B cell (primary cell): ENCODE measurements at regions not wholly inside any gene's neighbourhood (a gene's known extent, or its start where the extent isn't known, plus 50 kb on each side); places are given as distances from the start of the nearest gene placed in this dataset.

ENCODE experiments used
- ATAC-seq: fragments of 200-7000 bp; cut with Tn5 transposase; one replicate; pipeline ENCODE4 v1.10.0; 2021; ENCODE audit warnings: low read depth, mild to moderate bottlenecking, moderate number of reproducible peaks, moderate library complexity
- CTCF ChIA-PET: fragments of 350-600 bp; sonication (Branson Sonifier 250); formaldehyde crosslinking; loops from one replicate; lab custom pipeline; 2021; ENCODE audit warnings: antibody characterized with exemption, inconsistent platforms; lab: Charles Lee
- POLR2A ChIA-PET: fragments of 350-600 bp; sonication (Branson Sonifier 250); formaldehyde crosslinking; loops from one replicate; lab custom pipeline; 2021; ENCODE audit warnings: antibody characterized with exemption; lab: Charles Lee
- DNase-seq: peaks from one replicate; pipeline ENCODE4 v3.0.0; 2013
- H2AFZ ChIP-seq: 2 replicates; pipeline ENCODE4 v1.6.1; 2012; ENCODE audit warnings: mild to moderate bottlenecking, low read depth, low read length; ENCODE audit not compliant: insufficient read depth, poor library complexity, severe bottlenecking
- H3K27ac ChIP-seq, 2 donors: 1 replicate in 1 of 2; 2 replicates in 1 of 2; pipeline ENCODE4 v1.5.1; 2012 to 2013; ENCODE audit warnings: low read length in 2 of 2, mild to moderate bottlenecking in 2 of 2, moderate library complexity in 1 of 2
- H3K27me3 ChIP-seq, 4 experiments: fragments of 200-600 bp in 1 of 4; sonication (generic) in 1 of 4; replicated peaks in 1 of 4; 1 replicate in 2 of 4; 2 replicates in 2 of 4; pipeline versions ENCODE4 v1.6.1 to v1.7.0; 2013 to 2016; ENCODE audit warnings: low read length in 3 of 4, mild to moderate bottlenecking in 2 of 4, mixed read lengths in 1 of 4, moderate library complexity in 1 of 4; ENCODE audit not compliant: insufficient read depth in 4 of 4, control insufficient read depth in 3 of 4; ENCODE audit errors: control extremely low read depth in 1 of 4
- H3K36me3 ChIP-seq, 2 experiments: replicated peaks in 1 of 2; 1 replicate in 1 of 2; 2 replicates in 1 of 2; pipeline versions ENCODE4 v1.6.1 to v1.7.1; 2013; ENCODE audit warnings: low read length in 1 of 2; ENCODE audit not compliant: insufficient read depth in 2 of 2, control insufficient read depth in 1 of 2; ENCODE audit errors: control extremely low read depth in 1 of 2, extremely low read depth in 1 of 2
- H3K4me1 ChIP-seq, 2 donors: fragments of 200-600 bp in 1 of 2; sonication (generic) in 1 of 2; 1 replicate in 1 of 2; 2 replicates in 1 of 2; pipeline versions ENCODE4 v1.5.1 to v1.6.1; 2013 to 2017; ENCODE audit warnings: low read length in 2 of 2; ENCODE audit not compliant: control insufficient read depth in 2 of 2, insufficient read depth in 2 of 2
- H3K4me2 ChIP-seq: replicated peaks from 2 replicates; pipeline ENCODE3; 2012; ENCODE audit warnings: mild to moderate bottlenecking, low read depth, low read length; ENCODE audit not compliant: poor library complexity, severe bottlenecking
- H3K4me3 ChIP-seq, 5 experiments: fragments of 200-600 bp in 1 of 5; sonication (generic) in 1 of 5; 1 replicate in 3 of 5; 2 replicates in 2 of 5; pipeline versions ENCODE4 v1.5.1 to v1.7.0; 2011 to 2016; ENCODE audit warnings: low read length in 4 of 5, mild to moderate bottlenecking in 4 of 5, low read depth in 2 of 5, control low read depth in 1 of 5, moderate library complexity in 1 of 5; ENCODE audit not compliant: insufficient read depth in 1 of 5; ENCODE audit errors: control extremely low read depth in 1 of 5, extremely low read depth in 1 of 5
- H3K79me2 ChIP-seq: fragments of 200-600 bp; sonication (generic); one replicate; pipeline ENCODE4 v1.6.0; 2016; ENCODE audit warnings: low read length; ENCODE audit not compliant: control insufficient read depth, insufficient read depth
- H3K9ac ChIP-seq: fragments of 200-600 bp; sonication (generic); 2 replicates; pipeline ENCODE4 v1.6.1; 2017; ENCODE audit warnings: mild to moderate bottlenecking, low read length, moderate library complexity
- H3K9me3 ChIP-seq, 3 donors: one replicate each; pipeline versions ENCODE4 v1.6.1 to v1.7.1; 2013; ENCODE audit warnings: low read length in 2 of 3; ENCODE audit not compliant: control insufficient read depth in 2 of 3, insufficient read depth in 1 of 3; ENCODE audit errors: control extremely low read depth in 1 of 3
- H4K20me1 ChIP-seq: 2 replicates; pipeline ENCODE4 v1.6.0; 2012; ENCODE audit warnings: mild to moderate bottlenecking, low read length; ENCODE audit not compliant: insufficient read depth, control insufficient read depth, poor library complexity, severe bottlenecking
- H3K27ac Mint-ChIP-seq: one replicate; pipeline ENCODE4 v1.8.0; 2021; ENCODE audit warnings: mixed read lengths
- H3K27me3 Mint-ChIP-seq: one replicate; pipeline ENCODE4 v1.8.0; 2021; ENCODE audit warnings: mixed read lengths
- H3K4me1 Mint-ChIP-seq: one replicate; pipeline ENCODE4 v1.8.0; 2021; ENCODE audit warnings: mixed read lengths
- H3K4me3 Mint-ChIP-seq: one replicate; pipeline ENCODE4 v1.8.0; 2021; ENCODE audit warnings: mixed read lengths
- H3K9me3 Mint-ChIP-seq: one replicate; pipeline ENCODE4 v1.8.0; 2022; ENCODE audit warnings: mixed read lengths; ENCODE audit not compliant: insufficient read depth
- EZH2 ChIP-seq: IDR thresholded peaks from 2 replicates; pipeline ENCODE4 v1.6.1; 2012; ENCODE audit warnings: borderline replicate concordance, low read depth, mild to moderate bottlenecking, moderate library complexity, low read length; ENCODE audit not compliant: insufficient read depth, poor library complexity, severe bottlenecking
- WGBS: methylation state at CpG from one replicate; pipeline ENCODE4 v1.1.5; 2013; ENCODE audit warnings: missing lambda C conversion rate; ENCODE audit not compliant: insufficient coverage; 5-methylcytosine and 5-hydroxymethylcytosine counted together
- intact Hi-C: fragments of 100-400 bp; cut with micrococcal nuclease; formaldehyde crosslinking; loops from one replicate; pipeline ENCODE4 v1.10.0; 2022
- TF ChIP-seq, protein P1 (sequence below): fragments of 200-600 bp; IDR thresholded peaks from one replicate; pipeline ENCODE4 v1.8.0; 2022; ENCODE audit warnings: antibody characterized with exemption, mild to moderate bottlenecking

GRCh38 chr1:30378991-30379581 lies 344.3 kb downstream of the MATN1 start:
- WGBS = 29% methylated on average over 14 of the region's 18 CpGs
- Mint-ChIP-seq H3K27me3 (peaks cover 27% of the 10 kb centered on the region), H3K4me1 (peaks cover 4% of the 10 kb centered on the region), H3K9me3 (no peaks in the 10 kb centered on the region), H3K4me3 (no peak overlapping the region), H3K27ac (no peak overlapping the region)
- Histone ChIP-seq H3K4me3 (no peak overlapping the region), H3K4me1 (no peaks in the 10 kb centered on the region), H3K27me3 (peaks cover 0 to 3% (median 1%) of the 10 kb centered on the region in 4 experiments), H4K20me1 (no peaks in the 10 kb centered on the region), H3K9me3 (no peaks in the 10 kb centered on the region), H3K79me2 (no peaks in the 10 kb centered on the region), H3K4me2 (no peak overlapping the region), H3K36me3 (no peaks in the 10 kb centered on the region), H3K9ac (no peak overlapping the region), H2AFZ (no peak overlapping the region), H3K27ac (no peak overlapping the region)
- intact Hi-C loops = no loop called here
- CTCF ChIA-PET = interaction anchor here (1.5 to 3.4 kb wide), 5 partner anchors 11 to 1149 kb away, joined by 5 to 50 read pairs (median 14); partner anchors contain the start of gene PTPRU
- DNase-seq (no peak), ATAC-seq (no peak)
- TF ChIP-seq EZH2 = no peak
- TF ChIP-seq, protein P1, sequence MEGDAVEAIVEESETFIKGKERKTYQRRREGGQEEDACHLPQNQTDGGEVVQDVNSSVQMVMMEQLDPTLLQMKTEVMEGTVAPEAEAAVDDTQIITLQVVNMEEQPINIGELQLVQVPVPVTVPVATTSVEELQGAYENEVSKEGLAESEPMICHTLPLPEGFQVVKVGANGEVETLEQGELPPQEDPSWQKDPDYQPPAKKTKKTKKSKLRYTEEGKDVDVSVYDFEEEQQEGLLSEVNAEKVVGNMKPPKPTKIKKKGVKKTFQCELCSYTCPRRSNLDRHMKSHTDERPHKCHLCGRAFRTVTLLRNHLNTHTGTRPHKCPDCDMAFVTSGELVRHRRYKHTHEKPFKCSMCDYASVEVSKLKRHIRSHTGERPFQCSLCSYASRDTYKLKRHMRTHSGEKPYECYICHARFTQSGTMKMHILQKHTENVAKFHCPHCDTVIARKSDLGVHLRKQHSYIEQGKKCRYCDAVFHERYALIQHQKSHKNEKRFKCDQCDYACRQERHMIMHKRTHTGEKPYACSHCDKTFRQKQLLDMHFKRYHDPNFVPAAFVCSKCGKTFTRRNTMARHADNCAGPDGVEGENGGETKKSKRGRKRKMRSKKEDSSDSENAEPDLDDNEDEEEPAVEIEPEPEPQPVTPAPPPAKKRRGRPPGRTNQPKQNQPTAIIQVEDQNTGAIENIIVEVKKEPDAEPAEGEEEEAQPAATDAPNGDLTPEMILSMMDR = no peak
- POLR2A ChIA-PET = no interaction called here

DNA sequence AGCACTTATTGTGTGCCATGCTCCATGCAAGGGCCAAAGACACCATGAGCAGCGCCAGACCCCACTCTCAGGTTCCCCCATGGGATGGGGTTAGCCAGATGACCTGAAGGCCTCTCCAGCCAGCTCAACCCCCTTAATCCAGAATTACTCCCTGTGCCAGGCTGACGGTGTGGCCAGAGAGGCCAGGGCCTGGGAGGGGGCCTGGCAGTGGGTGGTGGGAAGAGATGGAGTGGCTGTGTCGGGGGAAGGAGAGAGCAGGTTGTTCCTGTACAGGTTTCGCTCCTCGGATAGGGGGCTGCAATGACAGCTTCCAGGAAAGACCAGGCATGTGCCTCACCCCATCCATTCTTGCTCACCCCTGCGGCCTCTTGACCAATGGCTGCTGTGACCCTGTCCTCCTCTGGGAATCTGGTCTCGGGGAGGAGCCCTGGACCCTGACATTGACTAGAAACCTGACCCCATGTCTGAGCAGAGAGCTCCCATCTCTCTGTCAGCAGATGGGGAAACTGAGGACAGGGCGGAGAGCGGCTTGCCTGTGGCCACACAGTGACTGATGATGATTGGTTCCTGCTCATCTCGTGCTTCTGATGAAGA lies 345.3 kb downstream of the MATN1 start:
- H3K27ac Mint-ChIP-seq = no peak overlapping the region
- Histone ChIP-seq H3K4me1 (no peaks in the 10 kb centered on the region), H3K4me3 (no peak overlapping the region), H3K4me2 (no peak overlapping the region), H3K27me3 (peaks cover 0 to 3% (median 1%) of the 10 kb centered on the region in 4 experiments), H3K9ac (no peak overlapping the region), H4K20me1 (no peaks in the 10 kb centered on the region), H3K27ac (no peak overlapping the region), H3K36me3 (no peaks in the 10 kb centered on the region), H3K79me2 (no peaks in the 10 kb centered on the region), H2AFZ (no peak overlapping the region), H3K9me3 (no peaks in the 10 kb centered on the region)
- H3K4me1 Mint-ChIP-seq = peaks cover 4% of the 10 kb centered on the region
- TF ChIP-seq EZH2 = no peak
- TF ChIP-seq, protein P1 = no peak
- DNase-seq (no peak), ATAC-seq (no peak)
- no peak overlapping the region for H3K4me3 Mint-ChIP-seq
- 63% methylated on average over 6 of the region's 10 CpGs for WGBS
- CTCF ChIA-PET = interaction anchor here (0.8 to 1.1 kb wide), 2 partner anchors 402 to 1141 kb away, joined by 3 to 4 read pairs; partner anchors contain the start of gene PTPRU
- POLR2A ChIA-PET = no interaction called here
- no peaks in the 10 kb centered on the region for H3K9me3 Mint-ChIP-seq
- intact Hi-C loops = no loop called here
- peaks cover 23% of the 10 kb centered on the region for H3K27me3 Mint-ChIP-seq
